HCT116 (cell line): ENCODE measurements at regions not wholly inside any gene's neighbourhood (a gene's known extent, or its start where the extent isn't known, plus 50 kb on each side); places are given as distances from the start of the nearest gene placed in this dataset.

Experiments used
- ATAC-seq: fragments of 200-7000 bp; cut with Tn5 transposase; 2 replicates; pipeline ENCODE4 v1.9.1; 2020; ENCODE audit warnings: mild to moderate bottlenecking, moderate library complexity
- BruUV-seq: library from RNA; stranded (reverse); fragments of 400-500 nt; replicated peaks from 2 replicates; lab custom pipeline; 2021; lab: Mats Ljungman, UMichigan
- CTCF ChIA-PET: fragments of 300-600 bp; sonication (Branson Sonifier 250); formaldehyde crosslinking; loops from one replicate; lab custom pipeline; 2021; ENCODE audit warnings: antibody characterized with exemption; lab: Charles Lee
- POLR2A ChIA-PET: fragments of 300-600, 350-600 bp; sonication (Branson Sonifier 250); formaldehyde crosslinking; loops from one replicate; lab custom pipeline; 2021; ENCODE audit warnings: antibody characterized with exemption; lab: Charles Lee
- RAD21 ChIA-PET, 2 experiments: fragments of 300-600 bp; sonication (Branson Sonifier 250); formaldehyde crosslinking; loops; one replicate each; lab custom pipeline; 2023; ENCODE audit warnings: low total read pairs in 2 of 2; ENCODE audit not compliant: uncharacterized antibody in 2 of 2, unreplicated experiment in 2 of 2, low non-redundant PET in 1 of 2; lab: Charles Lee
- DNase-seq: peaks from one replicate; pipeline ENCODE4 v3.0.0-alpha.2; 2010; ENCODE audit warnings: low read depth, low spot score
- H2AFZ ChIP-seq: fragments of 200-600 bp; shearing (Covaris generic), sonication (generic); 2 replicates; pipeline ENCODE4 v1.6.1; 2017; ENCODE audit warnings: low read depth, mixed run types, mixed read lengths, antibody characterized with exemption, low read length; ENCODE audit not compliant: poor library complexity, severe bottlenecking
- H3K27ac ChIP-seq: 2 replicates; pipeline ENCODE4 v1.5.1; 2012; ENCODE audit warnings: low read depth, low read length
- H3K27me3 ChIP-seq: fragments of 200-600 bp; sonication (generic); 2 replicates; pipeline ENCODE4 v1.6.1; 2016; ENCODE audit warnings: mixed run types, low read length, mixed read lengths; ENCODE audit not compliant: insufficient read depth
- H3K36me3 ChIP-seq, 2 experiments: fragments of 200-500 bp in 1 of 2; fragments of 200-600 bp in 1 of 2; sonication (Bioruptor generic) in 1 of 2; sonication (generic) in 1 of 2; 2 replicates each; pipeline versions ENCODE4 v1.5.1 to v1.6.1; 2014 to 2016; ENCODE audit warnings: low read length in 2 of 2, inconsistent platforms in 1 of 2, mixed read lengths in 1 of 2, mixed run types in 1 of 2; ENCODE audit not compliant: insufficient read depth in 2 of 2, control insufficient read depth in 1 of 2
- H3K4me1 ChIP-seq, 2 experiments: fragments of 200-600 bp in 1 of 2; sonication (generic) in 1 of 2; 2 replicates each; pipeline versions ENCODE4 v1.5.1 to v1.6.1; 2012 to 2017; ENCODE audit warnings: low read length in 2 of 2, inconsistent platforms in 1 of 2, mild to moderate bottlenecking in 1 of 2, mixed read lengths in 1 of 2, mixed run types in 1 of 2, moderate library complexity in 1 of 2; ENCODE audit not compliant: insufficient read depth in 2 of 2, control insufficient read depth in 1 of 2
- H3K4me2 ChIP-seq: fragments of 200-600 bp; sonication (generic); 2 replicates; pipeline ENCODE4 v1.6.1; 2017; ENCODE audit warnings: mixed run types, low read length, mixed read lengths
- H3K4me3 ChIP-seq, 2 experiments: fragments of 200-600 bp in 1 of 2; sonication (generic) in 1 of 2; replicated peaks in 1 of 2; 2 replicates each; pipeline ENCODE4 v1.5.1; 2011 to 2016; ENCODE audit warnings: low read length in 2 of 2, control low read depth in 1 of 2, low read depth in 1 of 2, mild to moderate bottlenecking in 1 of 2, mixed read lengths in 1 of 2, mixed run types in 1 of 2
- H3K79me2 ChIP-seq: fragments of 200-600 bp; sonication (generic); 2 replicates; pipeline ENCODE4 v1.6.1; 2017; ENCODE audit warnings: mild to moderate bottlenecking, mixed run types, low read length, moderate library complexity, mixed read lengths; ENCODE audit not compliant: insufficient read depth
- H3K9ac ChIP-seq: fragments of 200-600 bp; sonication (generic); 2 replicates; pipeline ENCODE4 v1.6.1; 2016; ENCODE audit warnings: low read length, mixed read lengths
- H3K9me2 ChIP-seq: fragments of 200-600 bp; sonication (generic), shearing (Covaris generic); 2 replicates; pipeline ENCODE4 v1.6.1; 2017; ENCODE audit warnings: mixed run types, mild to moderate bottlenecking, moderate library complexity; ENCODE audit not compliant: insufficient read depth
- H3K9me3 ChIP-seq, 2 experiments: fragments of 200-500 bp in 1 of 2; fragments of 200-600 bp in 1 of 2; sonication (Bioruptor generic) in 1 of 2; sonication (generic) in 1 of 2; 2 replicates each; pipeline ENCODE4 v1.6.1; 2014 to 2017; ENCODE audit warnings: low read length in 2 of 2, mixed read lengths in 2 of 2, inconsistent platforms in 1 of 2, low read depth in 1 of 2, mild to moderate bottlenecking in 1 of 2, mixed run types in 1 of 2, moderate library complexity in 1 of 2; ENCODE audit not compliant: control insufficient read depth in 1 of 2, insufficient read depth in 1 of 2
- H4K20me1 ChIP-seq: fragments of 200-600 bp; sonication (generic), shearing (Covaris generic); 2 replicates; pipeline ENCODE4 v1.6.1; 2017; ENCODE audit warnings: mixed run types, mild to moderate bottlenecking, moderate library complexity; ENCODE audit not compliant: insufficient read depth
- CBX3 ChIP-seq: IDR thresholded peaks from 2 replicates; pipeline ENCODE4 v1.6.1; 2012; ENCODE audit warnings: low read depth
- CEBPB ChIP-seq: IDR thresholded peaks from 2 replicates; pipeline ENCODE4 v1.6.1; 2012; ENCODE audit warnings: low read depth
- EGR1 ChIP-seq: IDR thresholded peaks from 2 replicates; pipeline ENCODE4 v1.6.1; 2012; ENCODE audit warnings: low read depth
- EZH2 ChIP-seq: fragments of 200-600 bp; sonication (generic); IDR thresholded peaks from 2 replicates; pipeline ENCODE4 v1.6.1; 2017; ENCODE audit warnings: antibody characterized with exemption, mixed run types
- EZH2phosphoT487 ChIP-seq: fragments of 200-600 bp; IDR thresholded peaks from 2 replicates; pipeline ENCODE4 v1.6.1; 2018; ENCODE audit warnings: antibody characterized with exemption, borderline replicate concordance
- FOSL1 ChIP-seq: IDR thresholded peaks from 2 replicates; pipeline ENCODE4 v1.6.1; 2012; ENCODE audit warnings: low read depth
- JUND ChIP-seq: IDR thresholded peaks from 2 replicates; pipeline ENCODE4 v1.6.1; 2012
- POLR2A ChIP-seq: IDR thresholded peaks from 2 replicates; pipeline ENCODE4 v1.7.0; 2011; ENCODE audit warnings: borderline replicate concordance; ENCODE audit not compliant: insufficient read depth, insufficient read length; ENCODE audit errors: extremely low read depth
- RAD21 ChIP-seq: IDR thresholded peaks from 2 replicates; pipeline ENCODE4 v1.6.1; 2012; ENCODE audit warnings: low read depth, mild to moderate bottlenecking
- SIN3A ChIP-seq: IDR thresholded peaks from 2 replicates; pipeline ENCODE4 v1.6.1; 2012; ENCODE audit warnings: low read depth
- SP1 ChIP-seq: IDR thresholded peaks from 2 replicates; pipeline ENCODE4 v1.6.1; 2012; ENCODE audit warnings: low read depth
- TCF7L2 ChIP-seq: IDR thresholded peaks from 2 replicates; pipeline ENCODE4 v1.7.0; 2011; ENCODE audit warnings: borderline replicate concordance, inconsistent platforms; ENCODE audit not compliant: insufficient read depth, insufficient read length; ENCODE audit errors: extremely low read depth
- YY1 ChIP-seq: IDR thresholded peaks from 2 replicates; pipeline ENCODE4 v1.6.1; 2011; ENCODE audit warnings: low read length, low read depth, moderate library complexity, mild to moderate bottlenecking; ENCODE audit not compliant: insufficient replicate concordance; ENCODE audit errors: extremely low read depth
- ZFX ChIP-seq: fragments of 450-650 bp; IDR thresholded peaks from 2 replicates; pipeline ENCODE4 v1.6.1; 2017
- ZNF274 ChIP-seq: fragments of 200-500 bp; sonication (Bioruptor generic); IDR thresholded peaks from 2 replicates; pipeline ENCODE4 v1.6.1; 2014; ENCODE audit warnings: mild to moderate bottlenecking, low read depth, low read length, inconsistent platforms
- intact Hi-C: fragments of 100-400 bp; cut with micrococcal nuclease; formaldehyde crosslinking; loops from 2 replicates; pipeline ENCODE4 v1.10.0; 2022
- TF ChIP-seq, protein P1 (sequence below): IDR thresholded peaks from 2 replicates; pipeline ENCODE4 v1.6.1; 2012; ENCODE audit warnings: low read depth
- TF ChIP-seq, protein P2 (sequence below), 3 experiments: fragments of 200-600 bp in 1 of 3; sonication (generic) in 1 of 3; IDR thresholded peaks in 2 of 3; conservative IDR thresholded peaks in 1 of 3; 2 replicates each; pipeline ENCODE4 v1.5.1; 2012 to 2017; ENCODE audit warnings: low read depth in 2 of 3, low read length in 2 of 3, antibody characterized with exemption in 1 of 3, borderline replicate concordance in 1 of 3, control low read depth in 1 of 3, mild to moderate bottlenecking in 1 of 3, mixed read lengths in 1 of 3, mixed run types in 1 of 3, moderate library complexity in 1 of 3; ENCODE audit not compliant: insufficient read depth in 1 of 3
- TF ChIP-seq, protein P3 (sequence below): IDR thresholded peaks from 2 replicates; pipeline ENCODE4 v1.6.1; 2011; ENCODE audit warnings: mild to moderate bottlenecking, low read length, moderate library complexity; ENCODE audit not compliant: insufficient replicate concordance; ENCODE audit errors: extremely low read depth
- TF ChIP-seq, protein P4 (sequence below): IDR thresholded peaks from 2 replicates; pipeline ENCODE4 v1.6.1; 2012

DNA sequence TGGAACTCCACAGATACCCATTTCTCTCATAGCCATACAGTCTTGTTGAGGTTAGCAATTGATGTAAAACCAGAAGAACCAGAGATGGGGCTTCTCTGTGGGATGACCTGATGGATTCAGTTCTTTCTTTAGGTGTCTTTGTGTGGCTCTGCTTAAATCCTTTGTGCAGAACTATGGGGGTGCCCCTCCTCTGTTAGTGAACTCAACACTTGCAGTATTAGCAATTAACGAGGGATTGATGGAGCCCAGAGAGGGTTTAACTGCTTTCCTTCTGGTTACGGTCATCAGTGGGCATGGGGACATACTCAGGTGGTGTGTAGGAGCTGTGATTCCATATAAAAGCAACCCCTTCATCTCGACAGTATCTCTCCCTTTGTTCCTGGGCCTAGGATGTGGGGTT lies 406.8 kb upstream of the FAM98A start:
- ChIA-PET RAD21 (no interaction called here), POLR2A (no interaction called here), CTCF (no interaction called here)
- H3K9me3 ChIP-seq: no peaks in the 10 kb centered on the region
- intact Hi-C loops: no loop called here
- H3K36me3 ChIP-seq: no peaks in the 10 kb centered on the region
- no peak overlapping the region for H3K9ac ChIP-seq
- H3K4me2 ChIP-seq: no peak overlapping the region
- H3K27me3 ChIP-seq: no peaks in the 10 kb centered on the region
- no peak overlapping the region for H3K4me3 ChIP-seq
- no peaks in the 10 kb centered on the region for H3K79me2 ChIP-seq
- H3K27ac ChIP-seq: no peak overlapping the region
- H3K9me2 ChIP-seq: no peaks in the 10 kb centered on the region
- DNase-seq (no peak), ATAC-seq (no peak)
- TF ChIP-seq CEBPB (no peak), EGR1 (no peak), SP1 (no peak), TCF7L2 (no peak), EZH2 (no peak), RAD21 (no peak), POLR2A (no peak), CBX3 (no peak), YY1 (no peak), FOSL1 (no peak), EZH2phosphoT487 (no peak), JUND (no peak), ZNF274 (no peak), ZFX (no peak), SIN3A (no peak)
- TF ChIP-seq, protein P1, sequence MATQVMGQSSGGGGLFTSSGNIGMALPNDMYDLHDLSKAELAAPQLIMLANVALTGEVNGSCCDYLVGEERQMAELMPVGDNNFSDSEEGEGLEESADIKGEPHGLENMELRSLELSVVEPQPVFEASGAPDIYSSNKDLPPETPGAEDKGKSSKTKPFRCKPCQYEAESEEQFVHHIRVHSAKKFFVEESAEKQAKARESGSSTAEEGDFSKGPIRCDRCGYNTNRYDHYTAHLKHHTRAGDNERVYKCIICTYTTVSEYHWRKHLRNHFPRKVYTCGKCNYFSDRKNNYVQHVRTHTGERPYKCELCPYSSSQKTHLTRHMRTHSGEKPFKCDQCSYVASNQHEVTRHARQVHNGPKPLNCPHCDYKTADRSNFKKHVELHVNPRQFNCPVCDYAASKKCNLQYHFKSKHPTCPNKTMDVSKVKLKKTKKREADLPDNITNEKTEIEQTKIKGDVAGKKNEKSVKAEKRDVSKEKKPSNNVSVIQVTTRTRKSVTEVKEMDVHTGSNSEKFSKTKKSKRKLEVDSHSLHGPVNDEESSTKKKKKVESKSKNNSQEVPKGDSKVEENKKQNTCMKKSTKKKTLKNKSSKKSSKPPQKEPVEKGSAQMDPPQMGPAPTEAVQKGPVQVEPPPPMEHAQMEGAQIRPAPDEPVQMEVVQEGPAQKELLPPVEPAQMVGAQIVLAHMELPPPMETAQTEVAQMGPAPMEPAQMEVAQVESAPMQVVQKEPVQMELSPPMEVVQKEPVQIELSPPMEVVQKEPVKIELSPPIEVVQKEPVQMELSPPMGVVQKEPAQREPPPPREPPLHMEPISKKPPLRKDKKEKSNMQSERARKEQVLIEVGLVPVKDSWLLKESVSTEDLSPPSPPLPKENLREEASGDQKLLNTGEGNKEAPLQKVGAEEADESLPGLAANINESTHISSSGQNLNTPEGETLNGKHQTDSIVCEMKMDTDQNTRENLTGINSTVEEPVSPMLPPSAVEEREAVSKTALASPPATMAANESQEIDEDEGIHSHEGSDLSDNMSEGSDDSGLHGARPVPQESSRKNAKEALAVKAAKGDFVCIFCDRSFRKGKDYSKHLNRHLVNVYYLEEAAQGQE: no peak
- TF ChIP-seq, protein P2, sequence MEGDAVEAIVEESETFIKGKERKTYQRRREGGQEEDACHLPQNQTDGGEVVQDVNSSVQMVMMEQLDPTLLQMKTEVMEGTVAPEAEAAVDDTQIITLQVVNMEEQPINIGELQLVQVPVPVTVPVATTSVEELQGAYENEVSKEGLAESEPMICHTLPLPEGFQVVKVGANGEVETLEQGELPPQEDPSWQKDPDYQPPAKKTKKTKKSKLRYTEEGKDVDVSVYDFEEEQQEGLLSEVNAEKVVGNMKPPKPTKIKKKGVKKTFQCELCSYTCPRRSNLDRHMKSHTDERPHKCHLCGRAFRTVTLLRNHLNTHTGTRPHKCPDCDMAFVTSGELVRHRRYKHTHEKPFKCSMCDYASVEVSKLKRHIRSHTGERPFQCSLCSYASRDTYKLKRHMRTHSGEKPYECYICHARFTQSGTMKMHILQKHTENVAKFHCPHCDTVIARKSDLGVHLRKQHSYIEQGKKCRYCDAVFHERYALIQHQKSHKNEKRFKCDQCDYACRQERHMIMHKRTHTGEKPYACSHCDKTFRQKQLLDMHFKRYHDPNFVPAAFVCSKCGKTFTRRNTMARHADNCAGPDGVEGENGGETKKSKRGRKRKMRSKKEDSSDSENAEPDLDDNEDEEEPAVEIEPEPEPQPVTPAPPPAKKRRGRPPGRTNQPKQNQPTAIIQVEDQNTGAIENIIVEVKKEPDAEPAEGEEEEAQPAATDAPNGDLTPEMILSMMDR (IDR thresholded peaks at IDR 0.05 in 2 of 3, conservative IDR thresholded peaks at IDR 0.05 in 1 of 3; ENCODE audit: borderline replicate concordance in 1 of 3, insufficient read depth in 1 of 3, low read depth in 2 of 3, low read length in 2 of 3): no peak
- TF ChIP-seq, protein P3, sequence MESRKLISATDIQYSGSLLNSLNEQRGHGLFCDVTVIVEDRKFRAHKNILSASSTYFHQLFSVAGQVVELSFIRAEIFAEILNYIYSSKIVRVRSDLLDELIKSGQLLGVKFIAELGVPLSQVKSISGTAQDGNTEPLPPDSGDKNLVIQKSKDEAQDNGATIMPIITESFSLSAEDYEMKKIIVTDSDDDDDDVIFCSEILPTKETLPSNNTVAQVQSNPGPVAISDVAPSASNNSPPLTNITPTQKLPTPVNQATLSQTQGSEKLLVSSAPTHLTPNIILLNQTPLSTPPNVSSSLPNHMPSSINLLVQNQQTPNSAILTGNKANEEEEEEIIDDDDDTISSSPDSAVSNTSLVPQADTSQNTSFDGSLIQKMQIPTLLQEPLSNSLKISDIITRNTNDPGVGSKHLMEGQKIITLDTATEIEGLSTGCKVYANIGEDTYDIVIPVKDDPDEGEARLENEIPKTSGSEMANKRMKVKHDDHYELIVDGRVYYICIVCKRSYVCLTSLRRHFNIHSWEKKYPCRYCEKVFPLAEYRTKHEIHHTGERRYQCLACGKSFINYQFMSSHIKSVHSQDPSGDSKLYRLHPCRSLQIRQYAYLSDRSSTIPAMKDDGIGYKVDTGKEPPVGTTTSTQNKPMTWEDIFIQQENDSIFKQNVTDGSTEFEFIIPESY: no peak
- TF ChIP-seq, protein P4, sequence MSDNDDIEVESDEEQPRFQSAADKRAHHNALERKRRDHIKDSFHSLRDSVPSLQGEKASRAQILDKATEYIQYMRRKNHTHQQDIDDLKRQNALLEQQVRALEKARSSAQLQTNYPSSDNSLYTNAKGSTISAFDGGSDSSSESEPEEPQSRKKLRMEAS: no peak
- no peaks in the 10 kb centered on the region for H4K20me1 ChIP-seq
- no peak overlapping the region for H2AFZ ChIP-seq
- no peaks in the 10 kb centered on the region for H3K4me1 ChIP-seq
- no TSS peak for BruUV-seq
